ENCODE measurements at regions not wholly inside any gene's neighbourhood (a gene's known extent, or its start where the extent isn't known, plus 50 kb on each side); places are given as distances from the start of the nearest gene placed in this dataset.

DNA sequence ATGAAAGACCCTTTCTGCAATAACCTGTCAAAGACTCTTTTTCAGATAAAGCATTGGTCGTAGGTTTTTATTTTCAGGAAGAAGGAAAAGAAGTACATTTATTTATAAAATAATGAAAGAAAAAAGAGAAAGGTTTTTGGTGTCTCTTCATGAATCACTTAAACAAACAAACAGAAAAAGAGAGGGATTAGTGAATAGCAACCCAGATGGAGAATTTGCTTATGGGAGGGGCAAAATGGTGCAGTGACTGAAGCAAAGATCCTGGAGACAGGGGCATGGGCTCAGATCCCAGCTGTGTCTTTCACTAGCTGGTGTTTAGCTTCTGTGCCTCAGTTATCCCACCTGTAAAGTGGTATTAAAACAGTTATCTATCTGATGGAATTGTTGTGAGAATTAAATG lies 78.6 kb upstream of the PFN2 start:
- H3K4me3 Mint-ChIP-seq = no peak overlapping the region
- H3K4me1 Mint-ChIP-seq = no peaks in the 10 kb centered on the region
- POLR2A ChIA-PET = no interaction called here
- TF ChIP-seq, protein P1, sequence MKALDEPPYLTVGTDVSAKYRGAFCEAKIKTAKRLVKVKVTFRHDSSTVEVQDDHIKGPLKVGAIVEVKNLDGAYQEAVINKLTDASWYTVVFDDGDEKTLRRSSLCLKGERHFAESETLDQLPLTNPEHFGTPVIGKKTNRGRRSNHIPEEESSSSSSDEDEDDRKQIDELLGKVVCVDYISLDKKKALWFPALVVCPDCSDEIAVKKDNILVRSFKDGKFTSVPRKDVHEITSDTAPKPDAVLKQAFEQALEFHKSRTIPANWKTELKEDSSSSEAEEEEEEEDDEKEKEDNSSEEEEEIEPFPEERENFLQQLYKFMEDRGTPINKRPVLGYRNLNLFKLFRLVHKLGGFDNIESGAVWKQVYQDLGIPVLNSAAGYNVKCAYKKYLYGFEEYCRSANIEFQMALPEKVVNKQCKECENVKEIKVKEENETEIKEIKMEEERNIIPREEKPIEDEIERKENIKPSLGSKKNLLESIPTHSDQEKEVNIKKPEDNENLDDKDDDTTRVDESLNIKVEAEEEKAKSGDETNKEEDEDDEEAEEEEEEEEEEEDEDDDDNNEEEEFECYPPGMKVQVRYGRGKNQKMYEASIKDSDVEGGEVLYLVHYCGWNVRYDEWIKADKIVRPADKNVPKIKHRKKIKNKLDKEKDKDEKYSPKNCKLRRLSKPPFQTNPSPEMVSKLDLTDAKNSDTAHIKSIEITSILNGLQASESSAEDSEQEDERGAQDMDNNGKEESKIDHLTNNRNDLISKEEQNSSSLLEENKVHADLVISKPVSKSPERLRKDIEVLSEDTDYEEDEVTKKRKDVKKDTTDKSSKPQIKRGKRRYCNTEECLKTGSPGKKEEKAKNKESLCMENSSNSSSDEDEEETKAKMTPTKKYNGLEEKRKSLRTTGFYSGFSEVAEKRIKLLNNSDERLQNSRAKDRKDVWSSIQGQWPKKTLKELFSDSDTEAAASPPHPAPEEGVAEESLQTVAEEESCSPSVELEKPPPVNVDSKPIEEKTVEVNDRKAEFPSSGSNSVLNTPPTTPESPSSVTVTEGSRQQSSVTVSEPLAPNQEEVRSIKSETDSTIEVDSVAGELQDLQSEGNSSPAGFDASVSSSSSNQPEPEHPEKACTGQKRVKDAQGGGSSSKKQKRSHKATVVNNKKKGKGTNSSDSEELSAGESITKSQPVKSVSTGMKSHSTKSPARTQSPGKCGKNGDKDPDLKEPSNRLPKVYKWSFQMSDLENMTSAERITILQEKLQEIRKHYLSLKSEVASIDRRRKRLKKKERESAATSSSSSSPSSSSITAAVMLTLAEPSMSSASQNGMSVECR (CRISPR knock-in tag; IDR thresholded peaks at IDR 0.05; ENCODE audit: borderline replicate concordance) = no peak
- no peak for TF ChIP-seq EMX1 (CRISPR knock-in tag; IDR thresholded peaks at IDR 0.05)
- no peak for TF ChIP-seq PRRX2 (CRISPR knock-in tag; IDR thresholded peaks at IDR 0.05)
- TF ChIP-seq ATF1 (CRISPR knock-in tag; IDR thresholded peaks at IDR 0.05) = no peak
- TF ChIP-seq, protein P2, sequence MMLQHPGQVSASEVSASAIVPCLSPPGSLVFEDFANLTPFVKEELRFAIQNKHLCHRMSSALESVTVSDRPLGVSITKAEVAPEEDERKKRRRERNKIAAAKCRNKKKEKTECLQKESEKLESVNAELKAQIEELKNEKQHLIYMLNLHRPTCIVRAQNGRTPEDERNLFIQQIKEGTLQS (CRISPR knock-in tag; conservative IDR thresholded peaks at IDR 0.05) = no peak
- TF ChIP-seq, protein P3, sequence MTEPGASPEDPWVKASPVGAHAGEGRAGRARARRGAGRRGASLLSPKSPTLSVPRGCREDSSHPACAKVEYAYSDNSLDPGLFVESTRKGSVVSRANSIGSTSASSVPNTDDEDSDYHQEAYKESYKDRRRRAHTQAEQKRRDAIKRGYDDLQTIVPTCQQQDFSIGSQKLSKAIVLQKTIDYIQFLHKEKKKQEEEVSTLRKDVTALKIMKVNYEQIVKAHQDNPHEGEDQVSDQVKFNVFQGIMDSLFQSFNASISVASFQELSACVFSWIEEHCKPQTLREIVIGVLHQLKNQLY (CRISPR knock-in tag; IDR thresholded peaks at IDR 0.05) = no peak
- TF ChIP-seq, protein P4, sequence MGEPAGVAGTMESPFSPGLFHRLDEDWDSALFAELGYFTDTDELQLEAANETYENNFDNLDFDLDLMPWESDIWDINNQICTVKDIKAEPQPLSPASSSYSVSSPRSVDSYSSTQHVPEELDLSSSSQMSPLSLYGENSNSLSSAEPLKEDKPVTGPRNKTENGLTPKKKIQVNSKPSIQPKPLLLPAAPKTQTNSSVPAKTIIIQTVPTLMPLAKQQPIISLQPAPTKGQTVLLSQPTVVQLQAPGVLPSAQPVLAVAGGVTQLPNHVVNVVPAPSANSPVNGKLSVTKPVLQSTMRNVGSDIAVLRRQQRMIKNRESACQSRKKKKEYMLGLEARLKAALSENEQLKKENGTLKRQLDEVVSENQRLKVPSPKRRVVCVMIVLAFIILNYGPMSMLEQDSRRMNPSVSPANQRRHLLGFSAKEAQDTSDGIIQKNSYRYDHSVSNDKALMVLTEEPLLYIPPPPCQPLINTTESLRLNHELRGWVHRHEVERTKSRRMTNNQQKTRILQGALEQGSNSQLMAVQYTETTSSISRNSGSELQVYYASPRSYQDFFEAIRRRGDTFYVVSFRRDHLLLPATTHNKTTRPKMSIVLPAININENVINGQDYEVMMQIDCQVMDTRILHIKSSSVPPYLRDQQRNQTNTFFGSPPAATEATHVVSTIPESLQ (CRISPR knock-in tag; IDR thresholded peaks at IDR 0.05) = no peak
- no peak for TF ChIP-seq TCF7 (CRISPR knock-in tag; IDR thresholded peaks at IDR 0.05; ENCODE audit: low read depth)
- no peak for TF ChIP-seq ZNF416 (CRISPR knock-in tag; IDR thresholded peaks at IDR 0.05)
- TF ChIP-seq TP53 (CRISPR knock-in tag; IDR thresholded peaks at IDR 0.05) = no peak
- TF ChIP-seq CREM (CRISPR knock-in tag; IDR thresholded peaks at IDR 0.05) = no peak
- TF ChIP-seq FOXK1 (CRISPR knock-in tag; IDR thresholded peaks at IDR 0.05) = no peak
- CTCF ChIA-PET = interaction anchor here (1.0 kb wide), 1 partner anchor 135 kb away, joined by 3 read pairs; no protein-coding TSS in a partner anchor
- DNase-seq (ENCODE audit: low spot score) (no peak), ATAC-seq (no peak)
- H3K9me3 Mint-ChIP-seq = peaks cover 7% of the 10 kb centered on the region
- H3K27ac Mint-ChIP-seq = no peak overlapping the region
- H3K36me3 Mint-ChIP-seq = no peaks in the 10 kb centered on the region
- peaks cover 3% of the 10 kb centered on the region; the same call in 1 of the 2 replicates for H3K27me3 Mint-ChIP-seq (ENCODE audit: low read depth)

DNA sequence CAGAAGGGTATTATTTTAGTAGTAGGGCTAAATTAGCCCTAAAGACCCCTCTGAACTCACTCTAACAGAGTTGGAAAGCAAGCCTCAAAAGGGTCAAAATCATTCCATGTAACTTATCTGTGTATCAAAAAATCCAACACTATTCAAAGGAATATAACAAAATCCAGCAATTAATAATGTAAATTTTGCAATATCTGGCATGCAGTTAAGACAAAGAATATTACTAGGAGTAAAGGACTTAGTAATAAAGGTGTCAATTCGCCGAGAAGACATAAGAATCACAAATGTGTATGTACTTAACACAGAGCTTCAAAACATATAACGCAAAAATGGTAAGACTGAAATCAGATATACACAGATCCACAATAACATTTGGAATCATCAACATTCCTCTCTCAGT lies 71.2 kb upstream of the PFN2 start:
- Mint-ChIP-seq H3K27ac (no peak overlapping the region), H3K27me3 (ENCODE audit: low read depth) (peaks cover 6% of the 10 kb centered on the region), H3K4me3 (no peak overlapping the region), H3K9me3 (peaks cover 40% of the 10 kb centered on the region), H3K36me3 (peaks cover 20% of the 10 kb centered on the region), H3K4me1 (peaks cover 15% of the 10 kb centered on the region)
- ChIA-PET POLR2A (no interaction called here), CTCF (no interaction called here)
- ATAC-seq (no peak), DNase-seq (ENCODE audit: low spot score) (no peak)
- TF ChIP-seq, protein P5, sequence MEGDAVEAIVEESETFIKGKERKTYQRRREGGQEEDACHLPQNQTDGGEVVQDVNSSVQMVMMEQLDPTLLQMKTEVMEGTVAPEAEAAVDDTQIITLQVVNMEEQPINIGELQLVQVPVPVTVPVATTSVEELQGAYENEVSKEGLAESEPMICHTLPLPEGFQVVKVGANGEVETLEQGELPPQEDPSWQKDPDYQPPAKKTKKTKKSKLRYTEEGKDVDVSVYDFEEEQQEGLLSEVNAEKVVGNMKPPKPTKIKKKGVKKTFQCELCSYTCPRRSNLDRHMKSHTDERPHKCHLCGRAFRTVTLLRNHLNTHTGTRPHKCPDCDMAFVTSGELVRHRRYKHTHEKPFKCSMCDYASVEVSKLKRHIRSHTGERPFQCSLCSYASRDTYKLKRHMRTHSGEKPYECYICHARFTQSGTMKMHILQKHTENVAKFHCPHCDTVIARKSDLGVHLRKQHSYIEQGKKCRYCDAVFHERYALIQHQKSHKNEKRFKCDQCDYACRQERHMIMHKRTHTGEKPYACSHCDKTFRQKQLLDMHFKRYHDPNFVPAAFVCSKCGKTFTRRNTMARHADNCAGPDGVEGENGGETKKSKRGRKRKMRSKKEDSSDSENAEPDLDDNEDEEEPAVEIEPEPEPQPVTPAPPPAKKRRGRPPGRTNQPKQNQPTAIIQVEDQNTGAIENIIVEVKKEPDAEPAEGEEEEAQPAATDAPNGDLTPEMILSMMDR (IDR thresholded peaks at IDR 0.05) = no peak
- TF ChIP-seq NR3C1 (CRISPR knock-in tag; conservative IDR thresholded peaks at IDR 0.05; ENCODE audit: low read depth) = no peak
- TF ChIP-seq, protein P6, sequence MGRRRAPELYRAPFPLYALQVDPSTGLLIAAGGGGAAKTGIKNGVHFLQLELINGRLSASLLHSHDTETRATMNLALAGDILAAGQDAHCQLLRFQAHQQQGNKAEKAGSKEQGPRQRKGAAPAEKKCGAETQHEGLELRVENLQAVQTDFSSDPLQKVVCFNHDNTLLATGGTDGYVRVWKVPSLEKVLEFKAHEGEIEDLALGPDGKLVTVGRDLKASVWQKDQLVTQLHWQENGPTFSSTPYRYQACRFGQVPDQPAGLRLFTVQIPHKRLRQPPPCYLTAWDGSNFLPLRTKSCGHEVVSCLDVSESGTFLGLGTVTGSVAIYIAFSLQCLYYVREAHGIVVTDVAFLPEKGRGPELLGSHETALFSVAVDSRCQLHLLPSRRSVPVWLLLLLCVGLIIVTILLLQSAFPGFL (CRISPR knock-in tag; IDR thresholded peaks at IDR 0.05; ENCODE audit: borderline replicate concordance) = no peak
- TF ChIP-seq, protein P7, sequence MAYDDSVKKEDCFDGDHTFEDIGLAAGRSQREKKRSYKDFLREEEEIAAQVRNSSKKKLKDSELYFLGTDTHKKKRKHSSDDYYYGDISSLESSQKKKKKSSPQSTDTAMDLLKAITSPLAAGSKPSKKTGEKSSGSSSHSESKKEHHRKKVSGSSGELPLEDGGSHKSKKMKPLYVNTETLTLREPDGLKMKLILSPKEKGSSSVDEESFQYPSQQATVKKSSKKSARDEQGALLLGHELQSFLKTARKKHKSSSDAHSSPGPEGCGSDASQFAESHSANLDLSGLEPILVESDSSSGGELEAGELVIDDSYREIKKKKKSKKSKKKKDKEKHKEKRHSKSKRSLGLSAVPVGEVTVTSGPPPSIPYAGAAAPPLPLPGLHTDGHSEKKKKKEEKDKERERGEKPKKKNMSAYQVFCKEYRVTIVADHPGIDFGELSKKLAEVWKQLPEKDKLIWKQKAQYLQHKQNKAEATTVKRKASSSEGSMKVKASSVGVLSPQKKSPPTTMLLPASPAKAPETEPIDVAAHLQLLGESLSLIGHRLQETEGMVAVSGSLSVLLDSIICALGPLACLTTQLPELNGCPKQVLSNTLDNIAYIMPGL (CRISPR knock-in tag; IDR thresholded peaks at IDR 0.05) = no peak
- TF ChIP-seq, protein P8, sequence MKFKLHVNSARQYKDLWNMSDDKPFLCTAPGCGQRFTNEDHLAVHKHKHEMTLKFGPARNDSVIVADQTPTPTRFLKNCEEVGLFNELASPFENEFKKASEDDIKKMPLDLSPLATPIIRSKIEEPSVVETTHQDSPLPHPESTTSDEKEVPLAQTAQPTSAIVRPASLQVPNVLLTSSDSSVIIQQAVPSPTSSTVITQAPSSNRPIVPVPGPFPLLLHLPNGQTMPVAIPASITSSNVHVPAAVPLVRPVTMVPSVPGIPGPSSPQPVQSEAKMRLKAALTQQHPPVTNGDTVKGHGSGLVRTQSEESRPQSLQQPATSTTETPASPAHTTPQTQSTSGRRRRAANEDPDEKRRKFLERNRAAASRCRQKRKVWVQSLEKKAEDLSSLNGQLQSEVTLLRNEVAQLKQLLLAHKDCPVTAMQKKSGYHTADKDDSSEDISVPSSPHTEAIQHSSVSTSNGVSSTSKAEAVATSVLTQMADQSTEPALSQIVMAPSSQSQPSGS (CRISPR knock-in tag; IDR thresholded peaks at IDR 0.05; ENCODE audit: borderline replicate concordance, low read depth) = no peak
- TF ChIP-seq, protein P9, sequence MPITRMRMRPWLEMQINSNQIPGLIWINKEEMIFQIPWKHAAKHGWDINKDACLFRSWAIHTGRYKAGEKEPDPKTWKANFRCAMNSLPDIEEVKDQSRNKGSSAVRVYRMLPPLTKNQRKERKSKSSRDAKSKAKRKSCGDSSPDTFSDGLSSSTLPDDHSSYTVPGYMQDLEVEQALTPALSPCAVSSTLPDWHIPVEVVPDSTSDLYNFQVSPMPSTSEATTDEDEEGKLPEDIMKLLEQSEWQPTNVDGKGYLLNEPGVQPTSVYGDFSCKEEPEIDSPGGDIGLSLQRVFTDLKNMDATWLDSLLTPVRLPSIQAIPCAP (CRISPR knock-in tag; IDR thresholded peaks at IDR 0.05) = no peak
- TF ChIP-seq GABPB1 (CRISPR knock-in tag; IDR thresholded peaks at IDR 0.05) = no peak
- no peak for TF ChIP-seq MXD4 (CRISPR knock-in tag; IDR thresholded peaks at IDR 0.05; ENCODE audit: borderline replicate concordance)
